IMR-90 (cell line): ENCODE measurements at regions not wholly inside any gene's neighbourhood (a gene's known extent, or its start where the extent isn't known, plus 50 kb on each side); places are given as distances from the start of the nearest gene placed in this dataset.
"Not testable (repeated sequence)": the region's sequence is repeated elsewhere in the genome, so short reads cannot be mapped to it uniquely, and the experiment has no call there.

Experiments
- ATAC-seq: fragments of 200-7000 bp; cut with Tn5 transposase; 2 replicates; pipeline ENCODE4 v1.9.1; 2020; ENCODE audit warnings: low read depth, mild to moderate bottlenecking, moderate library complexity
- BruUV-seq: library from RNA; stranded (reverse); fragments of 400-500 nt; replicated peaks from 2 replicates; lab custom pipeline; 2021; lab: Mats Ljungman, UMichigan
- CTCF ChIA-PET: fragments of 300-600 bp; formaldehyde crosslinking; extraction: SDS; loops from one replicate; lab custom pipeline; 2021; ENCODE audit warnings: antibody characterized with exemption; lab: Yijun Ruan, JAX
- POLR2A ChIA-PET: fragments of 300-600 bp; sonication (Branson Sonifier 250); formaldehyde crosslinking; loops from one replicate; lab custom pipeline; 2022; ENCODE audit warnings: antibody characterized with exemption; ENCODE audit not compliant: unreplicated experiment; lab: Charles Lee
- DNase-seq: peaks from one replicate; pipeline ENCODE4 v3.0.0; 2013
- H2AFZ ChIP-seq: replicated peaks from 2 replicates; pipeline ENCODE3; 2013; ENCODE audit warnings: low read length, mild to moderate bottlenecking; ENCODE audit not compliant: poor library complexity
- H2AK5ac ChIP-seq: 2 replicates; pipeline ENCODE4 v1.6.1; 2013; ENCODE audit warnings: low read depth, low read length, inconsistent platforms
- H2AK9ac ChIP-seq: replicated peaks from 2 replicates; pipeline ENCODE3; 2013; ENCODE audit warnings: mild to moderate bottlenecking, low read depth, low read length, moderate library complexity; ENCODE audit not compliant: poor library complexity
- H2BK120ac ChIP-seq: 2 replicates; pipeline ENCODE4 v1.6.1; 2013; ENCODE audit warnings: low read depth, low read length, inconsistent platforms
- H2BK15ac ChIP-seq: 3 replicates; pipeline ENCODE4 v1.6.1; 2013; ENCODE audit warnings: low read depth, low read length, inconsistent platforms
- H2BK20ac ChIP-seq: 2 replicates; pipeline ENCODE4 v1.6.1; 2013; ENCODE audit warnings: low read depth, mild to moderate bottlenecking, inconsistent platforms, low read length, moderate library complexity
- H2BK5ac ChIP-seq: 2 replicates; pipeline ENCODE4 v1.6.1; 2013; ENCODE audit warnings: mild to moderate bottlenecking, low read depth, low read length, inconsistent platforms; ENCODE audit not compliant: poor library complexity, severe bottlenecking
- H3K14ac ChIP-seq: replicated peaks from 2 replicates; pipeline ENCODE4 v1.6.1; 2013; ENCODE audit warnings: low read depth, low read length, inconsistent platforms
- H3K18ac ChIP-seq: 2 replicates; pipeline ENCODE4 v1.6.1; 2013; ENCODE audit warnings: low read depth, low read length, control low read depth
- H3K23ac ChIP-seq: 2 replicates; pipeline ENCODE4 v1.6.1; 2013; ENCODE audit warnings: low read depth, low read length, inconsistent platforms
- H3K27ac ChIP-seq: 2 replicates; pipeline ENCODE4 v1.5.1; 2013; ENCODE audit warnings: mild to moderate bottlenecking, control low read depth, low read length; ENCODE audit not compliant: insufficient read depth
- H3K27me3 ChIP-seq: 2 replicates; pipeline ENCODE4 v1.6.1; 2013; ENCODE audit warnings: low read length; ENCODE audit not compliant: control insufficient read depth, insufficient read depth
- H3K36me3 ChIP-seq: 2 replicates; pipeline ENCODE4 v1.6.1; 2013; ENCODE audit warnings: low read length, mixed read lengths; ENCODE audit not compliant: control insufficient read depth, insufficient read depth
- H3K4ac ChIP-seq: 2 replicates; pipeline ENCODE4 v1.6.1; 2013; ENCODE audit warnings: low read depth, low read length, inconsistent platforms
- H3K4me1 ChIP-seq: 2 replicates; pipeline ENCODE4 v1.6.1; 2013; ENCODE audit warnings: low read length, mixed read lengths; ENCODE audit not compliant: control insufficient read depth, insufficient read depth
- H3K4me2 ChIP-seq: 2 replicates; pipeline ENCODE4 v1.6.1; 2013; ENCODE audit warnings: low read depth, mild to moderate bottlenecking, control low read depth, low read length, moderate library complexity
- H3K4me3 ChIP-seq: 2 replicates; pipeline ENCODE4 v1.5.1; 2013; ENCODE audit warnings: low read depth, mild to moderate bottlenecking, control low read depth, low read length, moderate library complexity; ENCODE audit not compliant: insufficient read depth
- H3K56ac ChIP-seq: 2 replicates; pipeline ENCODE4 v1.6.1; 2013; ENCODE audit warnings: low read length, inconsistent platforms; ENCODE audit not compliant: insufficient read depth; ENCODE audit errors: extremely low read depth
- H3K79me1 ChIP-seq, 2 experiments: 2 replicates each; pipeline ENCODE4 v1.6.1; 2013; ENCODE audit warnings: low read length in 2 of 2, inconsistent platforms in 1 of 2, low read depth in 1 of 2
- H3K9ac ChIP-seq: 2 replicates; pipeline ENCODE4 v1.6.1; 2013; ENCODE audit warnings: low read depth, low read length, control low read depth
- H3K9me1 ChIP-seq: 2 replicates; pipeline ENCODE4 v1.6.1; 2013; ENCODE audit warnings: low read length, inconsistent platforms; ENCODE audit not compliant: insufficient read depth
- H3K9me3 ChIP-seq: 2 replicates; pipeline ENCODE4 v1.6.1; 2013; ENCODE audit warnings: low read length; ENCODE audit not compliant: control insufficient read depth, insufficient read depth
- H4K20me1 ChIP-seq: 2 replicates; pipeline ENCODE4 v1.6.1; 2013; ENCODE audit warnings: low read length, inconsistent platforms; ENCODE audit not compliant: insufficient read depth
- H4K5ac ChIP-seq: 2 replicates; pipeline ENCODE4 v1.6.1; 2013; ENCODE audit warnings: mild to moderate bottlenecking, low read depth, low read length, control low read depth
- H4K8ac ChIP-seq, 2 experiments: 2 replicates each; pipeline ENCODE4 v1.6.1; 2013; ENCODE audit warnings: low read depth in 2 of 2, low read length in 2 of 2, control low read depth in 1 of 2, inconsistent platforms in 1 of 2
- H4K91ac ChIP-seq: 2 replicates; pipeline ENCODE4 v1.6.1; 2013; ENCODE audit warnings: low read depth, low read length, inconsistent platforms; ENCODE audit not compliant: insufficient read depth
- MAFK ChIP-seq: IDR thresholded peaks from 2 replicates; pipeline ENCODE4 v1.6.1; 2012; ENCODE audit warnings: low read depth, low read length, improper control_type of control experiment
- SMC3 ChIP-seq: fragments of 150-350 bp; IDR thresholded peaks from 2 replicates; pipeline ENCODE4 v1.6.1; 2016; ENCODE audit warnings: low read depth, mild to moderate bottlenecking, antibody characterized with exemption, low read length, moderate library complexity
- WGBS, 2 experiments: methylation state at CpG; one replicate each; pipeline versions ENCODE4 v1.1.5 to v1.1.7; 2013; ENCODE audit warnings: missing lambda C conversion rate in 2 of 2; ENCODE audit not compliant: insufficient read length in 1 of 2; ENCODE audit errors: extremely low coverage in 2 of 2; 5-methylcytosine and 5-hydroxymethylcytosine counted together
- dilution Hi-C: fragments of 300-500 bp; cut with HindIII; formaldehyde crosslinking; loops from one replicate; pipeline ENCODE4 v1.14.3; 2018; ENCODE audit warnings: low sequenced_read_pairs; ENCODE audit not compliant: unreplicated experiment
- in situ Hi-C: fragments of 300-500 bp; cut with MboI; formaldehyde crosslinking; loops from 3 replicates; pipeline ENCODE4 v1.14.3; 2019; ENCODE audit warnings: low sequenced_read_pairs, inconsistent platforms, mixed read lengths
- intact Hi-C: fragments of 100-400 bp; cut with micrococcal nuclease; formaldehyde crosslinking; loops from 2 replicates; pipeline ENCODE4 v1.10.0; 2022

- H2BK5ac ChIP-seq, H3K9ac ChIP-seq, H3K56ac ChIP-seq, H3K9me1 ChIP-seq, H3K36me3 ChIP-seq, H4K5ac ChIP-seq, H2BK20ac ChIP-seq, dilution Hi-C loops, H2AFZ ChIP-seq, BruUV-seq, H3K18ac ChIP-seq, H2AK9ac ChIP-seq, H4K20me1 ChIP-seq, H2AK5ac ChIP-seq, H3K14ac ChIP-seq, in situ Hi-C loops, H2BK120ac ChIP-seq, H3K27me3 ChIP-seq, H3K4me1 ChIP-seq, H3K4ac ChIP-seq, H3K23ac ChIP-seq, H3K27ac ChIP-seq, H4K8ac ChIP-seq, intact Hi-C loops, H2BK15ac ChIP-seq, H4K91ac ChIP-seq, H3K9me3 ChIP-seq, H3K79me1 ChIP-seq, H3K4me3 ChIP-seq: not testable (repeated sequence)
- DNase-seq, result peak; percentile 87
- H3K4me2 ChIP-seq, result peak overlapping the region; percentile 61; the same call in 1 of the 2 replicates
- ChIA-PET CTCF (interaction anchor here (0.7 kb wide), 1 partner anchor 177 kb away, joined by 3 read pairs; no protein-coding TSS in a partner anchor), POLR2A (interaction anchor here (0.5 kb wide), 1 partner anchor 36 kb away, joined by 8 read pairs; no protein-coding TSS in a partner anchor)
- WGBS, 2 experiments, result 0% methylated on average over 1 of the region's 13 CpGs; no CpG with 5 or more reads in 1 of the 2 experiments
- ATAC-seq, result peak; percentile 63
- TF ChIP-seq SMC3 (peak; percentile 10; the same call in 1 of the 2 replicates), MAFK (peak; percentile 47)
Measured at GRCh38 chr20:47434128-47434779, 67.4 kb upstream of the NCOA3 start.
